Mesenchymal stem cell (in vitro differentiated cells and primary cell): ENCODE measurements at regions not wholly inside any gene's neighbourhood (a gene's known extent, or its start where the extent isn't known, plus 50 kb on each side); places are given as distances from the start of the nearest gene placed in this dataset.
A peak's percentile ranks its signal among the peaks of the same experiment; 100 is the strongest.
"Not testable (repeated sequence)": the region's sequence is repeated elsewhere in the genome, so short reads cannot be mapped to it uniquely, and the experiment has no call there.

ENCODE experiments used
- DNase-seq: peaks from one replicate; pipeline ENCODE4 v3.0.0-alpha.2; 2013
- H2AFZ ChIP-seq: one replicate; pipeline ENCODE4 v1.6.1; 2013; ENCODE audit warnings: low read depth, mild to moderate bottlenecking, control low read depth, inconsistent platforms, low read length, moderate library complexity
- H2AK5ac ChIP-seq: 2 replicates; pipeline ENCODE4 v1.6.1; 2013; ENCODE audit warnings: low read length, moderate library complexity, mild to moderate bottlenecking, inconsistent platforms; ENCODE audit not compliant: severe bottlenecking
- H2BK120ac ChIP-seq: one replicate; pipeline ENCODE4 v1.6.1; 2013; ENCODE audit warnings: low read depth, mild to moderate bottlenecking, inconsistent platforms, low read length, moderate library complexity
- H2BK12ac ChIP-seq, 2 experiments: one replicate each; pipeline ENCODE4 v1.6.1; 2013; ENCODE audit warnings: inconsistent platforms in 2 of 2, low read length in 2 of 2, mild to moderate bottlenecking in 2 of 2, moderate library complexity in 2 of 2, control low read depth in 1 of 2
- H2BK15ac ChIP-seq: one replicate; pipeline ENCODE4 v1.6.1; 2013; ENCODE audit warnings: mild to moderate bottlenecking, low read depth, inconsistent platforms; ENCODE audit not compliant: poor library complexity, severe bottlenecking
- H2BK5ac ChIP-seq: 2 replicates; pipeline ENCODE4 v1.6.1; 2013; ENCODE audit warnings: low read depth, mild to moderate bottlenecking, low read length, control low read depth, inconsistent platforms; ENCODE audit not compliant: poor library complexity, severe bottlenecking
- H3K14ac ChIP-seq, 2 experiments: one replicate each; pipeline ENCODE4 v1.6.1; 2013; ENCODE audit warnings: inconsistent platforms in 2 of 2, low read length in 2 of 2, control low read depth in 1 of 2, mild to moderate bottlenecking in 1 of 2, moderate library complexity in 1 of 2
- H3K18ac ChIP-seq, 2 experiments: one replicate each; pipeline ENCODE4 v1.6.1; 2013; ENCODE audit warnings: inconsistent platforms in 2 of 2, low read length in 2 of 2, control low read depth in 1 of 2, low read depth in 1 of 2, mild to moderate bottlenecking in 1 of 2
- H3K23ac ChIP-seq, 2 experiments: one replicate each; pipeline ENCODE4 v1.6.1; 2013; ENCODE audit warnings: inconsistent platforms in 2 of 2, low read length in 2 of 2, mild to moderate bottlenecking in 2 of 2, moderate library complexity in 2 of 2, control low read depth in 1 of 2
- H3K27ac ChIP-seq: 2 replicates; pipeline ENCODE4 v1.5.1; 2013; ENCODE audit warnings: mild to moderate bottlenecking, moderate library complexity, low read length, control low read depth, inconsistent platforms; ENCODE audit not compliant: poor library complexity, severe bottlenecking
- H3K27me3 ChIP-seq, 2 experiments: 2 replicates each; pipeline versions ENCODE4 v1.6.1 to v1.7.0; 2013; ENCODE audit warnings: low read length in 2 of 2, mild to moderate bottlenecking in 2 of 2, moderate library complexity in 2 of 2, control low read depth in 1 of 2, inconsistent platforms in 1 of 2; ENCODE audit not compliant: control insufficient read depth in 1 of 2, insufficient read depth in 1 of 2
- H3K36me3 ChIP-seq, 2 experiments: 2 replicates each; pipeline versions ENCODE4 v1.6.1 to v1.7.0; 2013; ENCODE audit warnings: low read length in 2 of 2, control low read depth in 1 of 2, inconsistent platforms in 1 of 2, low read depth in 1 of 2, mild to moderate bottlenecking in 1 of 2; ENCODE audit not compliant: insufficient read depth in 2 of 2, control insufficient read depth in 1 of 2
- H3K4ac ChIP-seq, 2 experiments: one replicate each; pipeline ENCODE4 v1.6.1; 2013; ENCODE audit warnings: inconsistent platforms in 2 of 2, low read length in 2 of 2, mild to moderate bottlenecking in 2 of 2, moderate library complexity in 2 of 2, control low read depth in 1 of 2, low read depth in 1 of 2
- H3K4me1 ChIP-seq: 2 replicates; pipeline ENCODE4 v1.6.1; 2013; ENCODE audit warnings: low read depth, low read length, control low read depth; ENCODE audit not compliant: control insufficient read depth, insufficient read depth
- H3K4me2 ChIP-seq: 2 replicates; pipeline ENCODE4 v1.6.1; 2013; ENCODE audit warnings: low read length, mild to moderate bottlenecking, inconsistent platforms; ENCODE audit not compliant: poor library complexity, severe bottlenecking
- H3K4me3 ChIP-seq, 2 experiments: 2 replicates each; pipeline versions ENCODE4 v1.5.1 to v1.7.0; 2013; ENCODE audit warnings: low read length in 2 of 2, mild to moderate bottlenecking in 2 of 2, control low read depth in 1 of 2, low read depth in 1 of 2; ENCODE audit not compliant: insufficient read depth in 1 of 2
- H3K79me1 ChIP-seq: replicated peaks from 2 replicates; pipeline ENCODE4 v1.6.1; 2013; ENCODE audit warnings: mild to moderate bottlenecking, control low read depth, low read length, inconsistent platforms; ENCODE audit not compliant: poor library complexity, severe bottlenecking
- H3K9ac ChIP-seq: 2 replicates; pipeline ENCODE4 v1.7.0; 2013; ENCODE audit warnings: mild to moderate bottlenecking, low read length, moderate library complexity
- H3K9me3 ChIP-seq: 2 replicates; pipeline ENCODE4 v1.7.0; 2013; ENCODE audit warnings: mild to moderate bottlenecking, low read length; ENCODE audit not compliant: control insufficient read depth
- H4K8ac ChIP-seq: one replicate; pipeline ENCODE4 v1.6.1; 2013; ENCODE audit warnings: inconsistent platforms, mild to moderate bottlenecking, low read length, moderate library complexity
- H4K91ac ChIP-seq: one replicate; pipeline ENCODE4 v1.6.1; 2013; ENCODE audit warnings: mild to moderate bottlenecking, low read length, inconsistent platforms
- WGBS: methylation state at CpG from one replicate; pipeline ENCODE4 v1.1.7; 2013; ENCODE audit warnings: mixed read lengths; 5-methylcytosine and 5-hydroxymethylcytosine counted together

DNA sequence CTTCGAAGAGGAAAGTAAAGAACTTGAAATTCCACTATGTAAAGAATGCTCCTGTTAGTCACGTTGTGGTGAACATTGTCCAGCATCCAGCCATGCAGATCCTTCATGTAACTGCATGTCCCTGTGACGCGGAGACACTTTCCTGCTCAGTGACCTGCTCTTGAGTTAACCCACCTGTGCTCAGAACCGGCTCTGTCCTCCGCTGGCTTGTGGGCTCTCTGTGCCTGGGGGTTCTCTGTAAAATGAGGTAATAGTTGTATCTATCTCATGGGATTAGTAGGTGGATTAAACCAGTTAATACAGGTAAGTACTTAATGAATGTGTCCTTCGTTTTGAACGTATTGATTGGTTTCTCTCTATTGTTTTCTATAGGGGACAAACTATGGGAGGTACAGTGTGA lies 100.6 kb upstream of the FAM153A start:
- 97% methylated on average over 8 of the region's 8 CpGs for WGBS

DNA sequence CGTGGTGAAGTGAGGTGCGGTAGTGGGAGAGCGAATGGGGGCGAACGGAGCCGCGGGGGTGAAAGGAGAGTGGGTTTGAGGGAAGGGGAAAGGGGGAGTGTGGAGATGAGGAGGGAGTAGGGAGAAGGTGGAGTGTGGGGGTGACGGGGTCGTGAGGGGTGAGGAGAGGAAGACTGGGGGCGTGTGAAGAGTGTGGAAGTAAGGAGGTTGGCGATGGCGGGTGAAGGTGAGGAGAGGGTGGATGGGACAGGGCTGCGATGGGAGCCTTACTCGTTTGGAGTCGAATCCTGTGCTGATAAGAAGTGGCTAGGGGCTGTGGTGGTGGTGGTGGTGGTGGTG lies 93.2 kb upstream of the FAM153A start:
- not testable (repeated sequence) for H2BK5ac ChIP-seq, H2BK15ac ChIP-seq, H3K18ac ChIP-seq, H3K14ac ChIP-seq, H3K27me3 ChIP-seq, H2AK5ac ChIP-seq, H2AFZ ChIP-seq, H3K4me1 ChIP-seq, H3K9me3 ChIP-seq, H4K91ac ChIP-seq, H2BK12ac ChIP-seq, H3K9ac ChIP-seq, H4K8ac ChIP-seq, DNase-seq, H3K36me3 ChIP-seq, H3K4ac ChIP-seq, H3K27ac ChIP-seq, H3K79me1 ChIP-seq, H3K23ac ChIP-seq, H2BK120ac ChIP-seq
- peak overlapping the region; percentile 36 to 71 for H3K4me3 ChIP-seq
- no CpG with 5 or more reads among the region's 15 CpGs for WGBS
- peak overlapping the region; percentile 63 for H3K4me2 ChIP-seq

More for the DNA sequence above, 100.6 kb upstream of the FAM153A start:
- not testable (repeated sequence) for H3K27ac ChIP-seq, H2BK12ac ChIP-seq, H2BK15ac ChIP-seq, H4K8ac ChIP-seq, H3K79me1 ChIP-seq, H3K27me3 ChIP-seq, H3K4ac ChIP-seq, H3K36me3 ChIP-seq, H2AFZ ChIP-seq, H2BK5ac ChIP-seq, H3K9me3 ChIP-seq, H2AK5ac ChIP-seq, H3K4me2 ChIP-seq, H3K4me1 ChIP-seq, DNase-seq, H3K18ac ChIP-seq, H3K23ac ChIP-seq, H3K9ac ChIP-seq, H2BK120ac ChIP-seq, H4K91ac ChIP-seq, H3K14ac ChIP-seq, H3K4me3 ChIP-seq

DNA sequence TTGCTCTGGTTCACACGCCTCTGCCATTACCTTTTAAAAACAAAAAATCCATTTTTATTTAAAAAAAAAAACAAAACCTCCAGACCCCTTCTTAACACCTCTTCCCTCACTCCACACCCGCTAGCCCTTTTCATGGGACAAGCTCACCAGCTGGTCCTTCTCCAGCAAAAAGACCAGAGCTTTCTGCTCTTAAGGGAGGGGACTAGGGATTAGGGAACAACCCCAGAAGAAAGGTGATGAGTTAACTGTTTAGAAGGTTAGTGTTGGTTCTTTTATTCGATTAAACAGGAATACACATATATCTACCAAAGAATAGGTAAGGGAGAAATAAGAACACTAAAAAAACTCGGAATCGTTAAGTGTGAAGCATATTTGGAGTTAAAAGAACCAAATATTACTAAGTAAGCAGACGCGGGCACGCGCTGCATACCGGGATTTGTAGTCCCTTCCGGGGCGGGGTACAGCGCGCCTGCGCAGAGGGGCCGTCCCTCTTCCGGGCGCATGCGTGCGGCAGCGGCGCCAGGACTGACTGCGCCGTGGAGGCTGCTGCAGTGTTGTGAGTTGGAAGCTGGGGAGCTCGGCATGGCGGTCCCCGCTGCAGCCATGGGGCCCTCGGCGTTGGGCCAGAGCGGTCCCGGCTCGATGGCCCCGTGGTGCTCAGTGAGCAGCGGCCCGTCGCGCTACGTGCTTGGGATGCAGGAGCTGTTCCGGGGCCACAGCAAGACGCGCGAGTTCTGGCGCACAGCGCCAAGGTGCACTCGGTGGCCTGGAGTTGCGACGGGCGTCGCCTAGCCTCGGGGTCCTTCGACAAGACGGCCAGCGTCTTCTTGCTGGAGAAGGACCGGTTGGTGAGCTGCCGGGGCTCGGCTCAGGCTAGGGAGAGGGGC lies 92.6 kb upstream of the FAM153A start:
- peak overlapping the region; percentile 65 to 66 for H3K4me3 ChIP-seq
- H2AFZ ChIP-seq, H4K91ac ChIP-seq, H3K18ac ChIP-seq, H3K4me1 ChIP-seq, H3K9me3 ChIP-seq, H2BK15ac ChIP-seq, H2AK5ac ChIP-seq, H3K14ac ChIP-seq, H3K36me3 ChIP-seq, H3K4ac ChIP-seq, H3K27me3 ChIP-seq, H3K4me2 ChIP-seq, H2BK120ac ChIP-seq, H4K8ac ChIP-seq, H3K23ac ChIP-seq, H3K27ac ChIP-seq, H2BK12ac ChIP-seq, H2BK5ac ChIP-seq, H3K79me1 ChIP-seq, H3K9ac ChIP-seq: not testable (repeated sequence)
- no CpG with 5 or more reads among the region's 56 CpGs for WGBS
- DNase-seq = peak; percentile 6

DNA sequence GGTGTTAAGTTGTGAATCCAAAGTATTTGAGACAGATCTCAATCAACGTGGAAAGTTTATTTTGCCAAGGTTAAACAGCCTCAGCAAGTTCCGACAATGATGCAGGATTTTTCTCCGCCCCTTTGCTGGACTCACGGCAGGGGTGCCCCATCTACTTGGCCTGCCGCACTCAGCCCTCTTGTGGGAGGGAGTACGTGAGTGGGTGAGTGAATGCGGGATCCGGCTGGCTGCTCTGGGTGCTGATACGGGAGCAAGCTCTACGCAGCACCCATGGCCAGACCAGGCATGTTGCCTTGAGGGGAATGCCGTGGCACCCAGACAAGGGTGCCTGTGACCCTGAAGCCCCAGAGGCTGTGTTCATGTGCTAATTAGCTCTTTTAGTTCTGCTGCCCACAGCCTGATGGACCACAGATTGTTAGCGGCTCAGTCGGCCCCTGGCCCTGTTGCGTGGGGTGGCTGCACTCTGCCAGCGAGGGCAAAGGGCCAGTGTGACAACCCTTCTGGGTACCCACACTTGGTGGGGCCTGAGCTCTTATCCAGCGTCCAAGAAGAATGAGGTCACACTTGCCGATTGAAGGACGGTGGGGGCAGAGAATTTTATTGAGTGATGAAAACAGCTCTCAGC lies 81.2 kb upstream of the FAM153A start:
- not testable (repeated sequence) for H3K27me3 ChIP-seq

More for the DNA sequence above, 81.2 kb upstream of the FAM153A start:
- H4K8ac ChIP-seq, H3K4me1 ChIP-seq, H3K18ac ChIP-seq, H3K14ac ChIP-seq, H3K4ac ChIP-seq, H3K36me3 ChIP-seq, H3K23ac ChIP-seq, H2BK12ac ChIP-seq, H3K9ac ChIP-seq, H3K4me3 ChIP-seq, H3K79me1 ChIP-seq, H2BK15ac ChIP-seq, H3K4me2 ChIP-seq, H2BK120ac ChIP-seq, DNase-seq, H3K27ac ChIP-seq, H4K91ac ChIP-seq, H3K9me3 ChIP-seq, H2AK5ac ChIP-seq, H2BK5ac ChIP-seq, H2AFZ ChIP-seq: not testable (repeated sequence)
- WGBS = no CpG with 5 or more reads among the region's 18 CpGs
